GM21423 (cell line): ENCODE measurements at regions not wholly inside any gene's neighbourhood (a gene's known extent, or its start where the extent isn't known, plus 50 kb on each side); places are given as distances from the start of the nearest gene placed in this dataset.
A peak's percentile ranks its signal among the peaks of the same experiment; 100 is the strongest.
"Not testable (repeated sequence)": the region's sequence is repeated elsewhere in the genome, so short reads cannot be mapped to it uniquely, and the experiment has no call there.

Experiments
- ATAC-seq: cut with Tn5 transposase; IDR thresholded peaks from one replicate; pipeline ENCODE4 v1.9.1; 2021; ENCODE audit warnings: mild to moderate bottlenecking, moderate library complexity; ENCODE audit not compliant: unreplicated experiment

DNA sequence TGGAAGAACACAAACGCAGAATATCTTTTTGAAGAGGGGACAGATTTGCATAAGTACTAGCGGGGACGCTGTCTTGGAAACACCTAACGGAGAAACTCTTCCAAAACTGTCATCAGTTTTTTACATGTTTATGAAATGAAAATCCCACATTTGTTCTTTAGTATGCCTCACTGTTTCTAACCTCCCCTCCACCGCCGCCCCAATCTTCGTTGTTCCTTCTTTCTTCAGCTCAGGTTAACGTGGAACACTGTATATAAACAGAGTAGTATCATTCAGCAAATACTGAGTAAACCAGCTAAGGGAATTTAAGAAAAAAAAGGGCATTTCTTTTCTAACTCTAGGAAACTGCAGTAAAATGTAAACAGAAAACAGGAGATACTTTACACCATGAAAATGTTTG lies 2345.6 kb downstream of the PCDH7 start:
- no peak for ATAC-seq

DNA sequence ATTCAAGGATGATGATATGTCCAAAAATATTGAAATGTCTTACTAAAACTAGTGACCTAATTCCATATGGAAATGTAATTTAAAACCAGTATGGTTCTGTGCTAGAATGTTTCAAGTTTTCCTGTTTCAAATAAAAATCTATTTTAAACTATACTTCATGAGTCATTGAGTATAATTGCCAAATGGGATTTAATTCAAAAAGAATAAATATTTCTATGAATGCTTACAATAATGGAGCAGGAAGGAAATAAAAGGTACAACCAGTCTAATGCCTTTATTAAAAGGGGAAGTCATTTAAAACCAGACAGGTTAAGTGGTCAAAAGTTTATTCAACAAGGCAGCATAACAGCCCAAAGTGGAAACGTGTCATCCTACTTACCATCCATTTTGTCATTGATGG lies 2347.1 kb downstream of the PCDH7 start:
- ATAC-seq: no peak

DNA sequence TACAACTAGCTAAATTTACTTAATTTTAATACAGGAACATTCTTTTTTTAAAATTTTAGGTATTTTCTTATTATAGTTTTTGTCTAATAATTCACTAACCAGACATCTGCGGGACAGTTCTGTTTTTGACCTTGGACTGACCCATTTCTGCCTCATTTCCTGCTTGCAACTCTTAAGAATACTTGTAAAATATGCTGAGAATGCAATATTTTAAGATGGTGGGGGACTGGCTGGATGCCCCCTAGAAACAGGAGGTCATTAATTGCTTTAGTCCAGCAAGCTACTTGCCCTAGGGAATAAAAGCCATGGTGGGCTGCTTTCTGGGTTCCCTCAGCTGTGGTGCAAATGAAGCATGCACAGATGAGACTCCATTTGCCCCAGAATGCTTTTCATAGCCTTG lies 2348.4 kb downstream of the PCDH7 start:
- ATAC-seq: no peak

DNA sequence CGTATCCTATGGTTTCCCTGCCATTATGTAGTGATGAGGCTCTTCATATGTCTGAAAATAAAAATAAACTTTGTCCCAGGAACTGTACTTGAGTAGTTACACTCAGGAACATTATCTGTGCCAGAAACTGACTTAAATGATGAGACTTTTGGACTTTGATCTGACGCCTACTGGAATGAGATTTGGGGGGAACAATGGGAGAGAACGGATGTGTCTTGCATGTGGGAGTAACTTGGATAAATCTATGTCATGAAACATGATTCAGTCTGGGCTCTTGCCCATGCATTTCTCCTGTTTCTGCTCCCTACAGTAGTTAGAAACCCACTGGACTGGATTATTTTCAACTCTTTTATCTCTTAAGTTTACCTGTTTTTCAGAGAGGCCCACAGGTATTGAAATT lies 2351.4 kb downstream of the PCDH7 start:
- ATAC-seq: no peak

DNA sequence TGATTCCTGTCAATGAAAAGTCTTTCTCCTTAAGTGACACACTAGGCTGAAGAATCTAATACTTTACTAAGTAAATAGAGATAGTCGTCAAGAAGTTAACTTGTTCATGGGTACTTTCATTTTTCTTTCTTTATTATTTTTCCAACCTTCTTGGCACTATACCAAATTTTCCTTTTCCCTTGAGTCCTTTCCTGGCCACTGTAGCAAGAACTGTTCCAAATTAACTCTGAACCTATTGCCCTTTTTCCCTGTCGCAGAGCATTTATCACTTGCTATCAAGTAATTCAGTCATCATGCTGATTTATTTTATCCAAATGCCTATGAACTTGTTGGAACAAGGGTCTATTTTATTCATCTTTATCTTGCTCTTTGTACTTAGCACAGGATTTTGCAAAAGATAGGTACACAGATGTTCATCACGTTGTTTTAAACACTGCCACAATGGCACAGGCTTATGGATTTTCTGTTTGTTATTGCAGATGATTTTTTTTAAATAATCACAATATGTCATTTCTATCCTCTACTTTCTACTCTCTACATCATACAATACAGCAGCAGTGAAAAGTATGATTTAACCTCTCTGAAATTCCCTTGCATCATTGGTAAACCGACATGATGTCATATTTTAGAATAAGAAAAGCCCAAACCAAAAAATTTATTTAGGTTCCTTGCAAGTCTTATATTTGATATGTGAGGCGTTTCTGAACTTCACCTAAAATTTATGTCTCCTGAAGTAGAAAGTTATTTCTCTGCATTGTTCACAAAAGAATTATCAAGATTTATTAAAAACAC lies 2352.3 kb downstream of the PCDH7 start:
- no peak for ATAC-seq

DNA sequence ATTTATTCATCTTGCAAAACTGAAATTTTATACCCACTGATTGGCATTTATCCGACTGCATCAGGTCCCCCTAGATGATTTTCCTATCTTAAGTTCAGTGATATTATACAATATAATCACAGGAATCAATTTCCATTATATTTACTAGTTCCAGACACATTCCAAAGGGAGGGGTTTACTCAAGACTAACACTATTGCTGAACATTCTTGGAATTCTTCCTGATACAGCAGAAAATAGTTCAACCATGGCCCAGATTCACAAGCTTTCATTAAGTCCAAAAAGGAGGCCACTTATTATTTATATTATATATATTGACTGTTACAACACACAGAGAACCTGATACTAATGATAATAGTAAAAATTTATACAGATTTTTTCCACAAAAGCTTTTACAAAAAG lies 2353.6 kb downstream of the PCDH7 start:
- ATAC-seq: no peak

DNA sequence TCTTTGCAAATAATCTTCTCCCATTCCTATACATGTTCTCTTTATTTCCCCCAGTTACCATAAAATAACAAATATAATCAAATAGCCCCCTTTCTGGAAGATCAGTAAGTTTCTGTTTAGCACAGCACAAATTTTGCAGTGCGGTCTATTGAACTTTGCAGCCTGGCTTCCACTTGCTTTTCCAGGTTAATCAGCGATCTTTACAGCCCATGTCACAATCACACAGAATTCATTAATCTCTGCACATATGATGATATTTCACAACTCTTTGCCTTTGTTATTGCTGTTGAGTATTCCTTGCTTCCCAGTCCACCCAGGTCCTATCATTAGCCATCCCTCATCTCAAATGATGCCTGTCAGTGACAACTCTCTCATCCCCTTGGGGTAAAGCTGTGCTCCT lies 2358.0 kb downstream of the PCDH7 start:
- no peak for ATAC-seq

DNA sequence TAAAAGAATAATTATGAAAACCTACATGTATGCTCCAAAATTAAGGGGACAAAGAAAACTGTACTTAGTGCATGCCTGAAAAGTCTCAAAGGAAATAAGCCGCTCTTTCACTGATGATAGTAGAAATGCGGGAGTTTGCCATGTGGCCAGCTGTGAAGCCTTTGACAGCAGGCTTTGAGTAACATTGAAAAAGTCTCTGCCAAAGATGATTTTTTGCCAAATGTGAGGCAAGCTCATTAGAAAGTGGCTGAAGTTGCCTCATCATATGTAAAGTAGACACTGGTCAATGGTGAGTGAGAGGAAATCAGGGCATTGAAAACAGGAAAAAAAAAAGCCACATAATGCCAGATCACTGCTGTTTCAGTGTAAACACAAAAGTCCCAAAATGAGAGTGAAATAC lies 2360.1 kb downstream of the PCDH7 start:
- ATAC-seq: no peak

DNA sequence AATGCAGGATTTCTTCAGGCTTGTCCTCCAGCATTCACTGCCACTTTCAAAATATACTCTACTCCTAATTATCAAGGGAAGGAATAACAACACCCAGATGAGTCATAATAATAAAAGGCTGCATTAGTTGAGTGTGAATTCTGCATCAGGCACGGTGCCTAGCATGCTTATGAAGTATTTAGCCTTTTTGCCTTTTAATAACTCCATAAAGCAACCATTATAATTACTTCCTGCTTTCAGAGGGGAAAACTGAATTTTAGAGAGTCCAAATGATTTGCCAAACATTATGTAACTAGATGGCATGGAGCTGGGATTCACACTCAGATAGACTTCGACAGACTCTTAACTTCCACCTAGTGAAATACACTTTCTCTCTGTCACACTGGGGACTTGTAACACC lies 2365.5 kb downstream of the PCDH7 start:
- ATAC-seq: no peak

DNA sequence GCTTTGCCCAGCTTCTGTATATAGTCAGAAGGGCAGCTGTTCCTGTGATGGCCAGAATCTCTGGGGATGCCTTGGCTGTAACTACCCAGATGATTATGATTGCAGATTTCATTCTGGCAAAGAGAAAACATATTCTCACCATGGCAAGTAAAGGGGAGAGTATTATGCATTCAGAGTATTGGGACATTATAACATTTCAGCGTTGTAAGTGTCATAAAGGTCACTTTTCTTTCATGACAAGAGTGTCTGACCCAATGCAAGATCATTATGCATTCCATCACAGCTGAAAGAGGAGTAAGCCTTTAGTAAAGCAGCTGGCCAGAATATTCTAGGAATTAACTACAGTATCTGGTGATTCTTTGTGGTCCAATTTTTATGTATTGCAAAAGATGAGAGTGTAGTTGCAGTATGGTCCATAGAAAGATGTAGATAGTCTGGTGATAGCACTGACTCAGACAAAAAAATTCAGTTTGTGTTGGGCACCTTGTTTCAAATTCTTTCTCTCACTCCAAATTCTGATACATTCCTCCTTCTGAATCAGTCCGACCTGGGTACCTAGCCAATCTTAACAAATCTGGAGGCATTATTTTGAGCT lies 2366.3 kb downstream of the PCDH7 start:
- no peak for ATAC-seq

DNA sequence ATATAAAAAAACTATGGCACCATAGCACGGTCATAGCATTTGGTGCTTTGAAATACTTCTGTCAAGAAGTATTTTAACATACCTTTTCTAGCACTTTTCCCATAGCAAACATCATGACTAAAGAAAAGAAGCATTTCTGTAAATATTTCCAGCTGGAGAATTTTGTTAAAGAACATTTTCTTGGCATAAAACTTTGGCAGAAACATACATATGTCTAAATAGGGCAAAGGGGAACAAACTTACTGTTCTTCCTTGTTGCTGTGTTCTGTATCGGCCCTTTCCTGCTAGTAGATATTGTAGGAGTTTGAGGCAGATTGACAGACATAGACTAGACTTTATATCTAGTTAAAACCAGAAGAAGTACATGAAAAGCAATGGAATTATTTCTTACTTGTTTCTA lies 2368.5 kb downstream of the PCDH7 start:
- ATAC-seq: no peak

DNA sequence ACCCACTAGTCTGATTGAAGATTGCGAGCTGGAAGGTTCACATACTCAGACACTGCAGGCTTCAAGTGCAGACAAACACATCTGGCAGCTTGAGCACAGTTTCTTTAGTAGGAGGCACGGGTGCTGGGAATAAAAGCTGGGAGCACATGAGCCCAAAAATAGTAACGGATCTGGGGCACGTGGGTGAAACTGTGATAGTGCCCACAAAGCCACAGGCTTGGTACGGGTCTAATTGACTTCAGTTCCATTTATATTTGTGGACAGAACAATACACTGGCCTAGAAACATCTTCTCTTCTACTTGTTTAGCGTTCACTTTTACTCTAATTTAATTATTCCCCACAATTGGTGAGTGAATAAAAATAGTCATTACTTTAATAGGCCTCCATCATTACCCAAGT lies 2370.7 kb downstream of the PCDH7 start:
- ATAC-seq: no peak

DNA sequence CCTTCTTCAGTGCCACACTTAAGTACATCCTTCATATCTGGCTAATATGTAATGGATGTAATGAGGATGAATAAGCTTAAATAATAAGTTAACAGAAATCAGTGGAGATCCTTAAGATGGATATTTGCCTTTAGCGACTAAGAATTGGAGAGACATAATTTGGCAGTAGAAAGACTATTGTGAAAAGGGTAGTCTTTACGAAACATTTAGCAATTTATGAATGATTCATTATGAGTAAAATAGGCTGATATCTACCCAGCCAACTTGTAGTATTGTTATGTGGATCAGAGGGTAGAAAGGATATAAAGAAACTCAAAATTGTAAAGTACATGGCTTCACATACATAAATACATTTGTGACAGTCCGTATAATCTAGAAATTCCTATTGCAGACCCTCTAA lies 2371.8 kb downstream of the PCDH7 start:
- no peak for ATAC-seq

DNA sequence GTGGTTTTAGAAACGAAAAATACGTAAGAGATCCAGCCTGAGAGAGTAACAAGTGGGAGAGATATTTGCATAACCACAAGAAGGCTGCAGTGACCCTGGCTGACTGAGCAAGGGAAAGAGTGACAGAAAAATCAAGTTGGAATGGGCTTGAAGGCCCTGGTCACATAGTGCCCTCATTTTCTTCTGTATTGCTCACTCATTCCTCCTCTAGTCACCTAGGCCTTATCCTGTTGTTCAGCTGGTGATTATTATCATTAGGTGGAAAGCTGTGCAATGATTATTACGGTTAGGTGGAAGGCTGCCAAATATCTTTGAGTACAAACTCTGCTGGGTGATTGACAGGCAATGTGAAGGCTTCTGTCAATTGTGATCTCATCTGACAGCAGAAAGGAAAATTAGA lies 2384.1 kb downstream of the PCDH7 start:
- peak; percentile 81 for ATAC-seq

DNA sequence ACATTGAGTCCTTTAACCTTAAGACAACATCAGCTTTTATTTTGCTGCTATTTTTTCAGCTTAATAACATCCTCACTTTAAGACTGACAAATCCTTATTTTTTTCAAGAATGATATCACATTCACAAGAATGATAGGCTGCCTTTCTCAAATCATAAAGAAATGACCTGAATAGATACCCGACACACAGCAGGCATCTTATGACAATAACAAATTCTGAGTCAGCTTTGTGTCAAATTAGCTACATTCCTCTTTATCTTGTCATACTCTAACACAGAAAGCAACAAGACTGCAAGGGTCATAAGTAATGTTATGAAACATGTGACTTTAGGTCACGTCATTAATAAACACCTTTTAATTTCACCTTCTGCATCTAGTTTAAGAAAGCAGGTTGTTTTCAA lies 2387.6 kb downstream of the PCDH7 start:
- no peak for ATAC-seq

DNA sequence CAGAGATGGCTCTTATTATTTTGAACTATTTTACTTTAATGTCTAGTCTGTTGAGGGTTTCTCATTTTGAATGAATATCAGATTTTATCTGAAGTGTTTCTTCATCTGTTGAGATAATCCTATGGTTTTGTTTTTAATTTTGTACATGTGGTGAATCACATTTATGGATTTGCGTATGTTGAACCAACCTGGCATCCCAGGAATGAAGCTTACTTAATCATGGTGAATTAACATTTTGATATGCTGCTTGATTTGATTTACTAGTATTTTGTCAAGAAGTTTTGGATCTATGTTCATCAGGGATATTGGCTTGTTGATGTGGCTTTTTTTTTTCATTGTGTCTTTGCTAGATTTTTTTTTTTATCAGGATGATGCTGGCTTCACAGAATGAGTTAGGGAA lies 2390.9 kb downstream of the PCDH7 start:
- no peak for ATAC-seq

DNA sequence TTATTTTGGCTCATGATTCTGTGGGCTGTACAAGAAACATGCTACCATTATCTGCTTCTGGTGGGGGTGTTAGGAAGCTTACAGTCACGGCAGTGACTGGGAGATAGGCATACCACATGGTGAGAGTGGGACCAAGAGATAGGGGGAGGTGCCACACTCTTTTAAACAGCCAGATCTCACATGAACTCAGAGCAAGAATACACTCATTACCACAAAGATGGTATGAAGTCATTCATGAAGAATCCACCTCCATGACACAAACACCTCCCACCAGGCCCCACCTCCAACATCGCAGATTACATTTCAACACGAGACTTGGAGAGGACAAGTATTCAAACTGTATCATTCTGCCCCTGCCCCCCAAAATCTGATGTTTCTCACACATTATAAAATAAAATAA lies 2396.7 kb downstream of the PCDH7 start:
- ATAC-seq: no peak

DNA sequence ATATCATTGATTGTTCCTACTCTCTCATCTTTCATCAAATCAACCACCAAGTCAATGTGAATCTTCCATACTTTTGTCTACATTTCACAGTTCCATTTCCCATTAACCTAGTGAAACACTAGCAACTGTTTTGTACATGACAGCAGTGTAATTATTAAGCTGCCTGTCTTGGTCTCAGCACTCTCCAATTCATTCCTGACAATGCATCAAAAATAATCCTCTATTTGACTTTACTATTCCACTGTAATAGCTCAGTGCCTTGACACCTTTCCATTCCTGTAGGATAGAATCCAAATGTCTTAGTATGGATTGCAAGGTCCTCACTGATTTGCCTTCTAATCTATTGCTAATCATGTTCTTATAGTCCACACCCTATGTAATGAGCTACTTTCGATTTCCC lies 2405.8 kb downstream of the PCDH7 start:
- no peak for ATAC-seq

DNA sequence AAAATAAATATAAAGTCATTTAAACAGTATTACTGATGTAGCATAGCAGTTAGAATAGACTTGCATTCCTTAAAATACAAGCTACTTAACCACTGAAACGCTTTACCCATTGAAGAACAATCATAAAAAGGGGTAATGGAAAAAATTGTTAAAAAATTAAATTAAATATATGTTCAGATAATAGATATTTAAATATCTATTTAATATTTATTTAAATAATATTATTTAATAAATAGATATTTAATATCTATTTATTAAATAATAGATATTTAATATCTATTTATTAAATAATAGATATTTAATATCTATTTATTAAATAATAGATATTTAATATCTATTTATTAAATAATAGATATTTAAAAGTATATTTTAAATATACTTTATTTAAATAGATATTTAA lies 2410.5 kb downstream of the PCDH7 start:
- not testable (repeated sequence) for ATAC-seq

DNA sequence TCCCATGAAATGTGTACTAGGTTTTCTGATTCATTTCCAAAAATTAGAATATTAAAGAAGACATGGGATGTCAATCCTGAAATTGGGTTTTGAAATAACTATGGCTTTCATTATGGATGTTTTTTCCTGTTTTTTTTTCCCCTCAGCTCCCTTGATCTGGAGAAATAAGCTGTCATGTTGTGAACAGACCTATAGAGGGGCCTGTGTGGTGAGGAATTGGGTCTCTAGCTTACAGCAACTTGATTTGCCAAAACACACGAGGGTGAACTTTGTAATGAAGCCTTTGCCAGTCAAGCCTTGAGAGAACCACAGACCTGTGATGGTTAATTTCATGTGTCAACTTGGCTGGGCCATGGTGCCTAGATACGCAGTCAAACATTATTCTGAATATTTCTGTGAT lies 2413.6 kb downstream of the PCDH7 start:
- ATAC-seq: no peak

DNA sequence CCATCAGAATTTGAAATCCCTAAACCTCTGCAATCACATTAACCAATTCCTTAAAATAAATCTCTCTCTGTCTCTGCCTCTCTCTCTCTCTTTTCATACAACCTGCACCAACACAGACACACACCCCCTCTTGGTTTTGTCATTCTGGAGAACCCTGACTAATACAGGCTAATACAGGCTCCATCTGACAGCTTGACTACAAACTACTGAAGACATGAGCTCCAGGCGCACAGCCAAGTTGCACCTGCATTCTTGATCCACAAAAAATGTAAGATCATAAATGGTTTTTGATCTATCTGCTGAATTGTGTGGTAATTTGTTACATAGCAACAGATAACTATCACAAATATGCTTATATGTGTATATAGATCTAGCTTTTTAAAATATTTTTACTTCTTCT lies 2414.2 kb downstream of the PCDH7 start:
- no peak for ATAC-seq

DNA sequence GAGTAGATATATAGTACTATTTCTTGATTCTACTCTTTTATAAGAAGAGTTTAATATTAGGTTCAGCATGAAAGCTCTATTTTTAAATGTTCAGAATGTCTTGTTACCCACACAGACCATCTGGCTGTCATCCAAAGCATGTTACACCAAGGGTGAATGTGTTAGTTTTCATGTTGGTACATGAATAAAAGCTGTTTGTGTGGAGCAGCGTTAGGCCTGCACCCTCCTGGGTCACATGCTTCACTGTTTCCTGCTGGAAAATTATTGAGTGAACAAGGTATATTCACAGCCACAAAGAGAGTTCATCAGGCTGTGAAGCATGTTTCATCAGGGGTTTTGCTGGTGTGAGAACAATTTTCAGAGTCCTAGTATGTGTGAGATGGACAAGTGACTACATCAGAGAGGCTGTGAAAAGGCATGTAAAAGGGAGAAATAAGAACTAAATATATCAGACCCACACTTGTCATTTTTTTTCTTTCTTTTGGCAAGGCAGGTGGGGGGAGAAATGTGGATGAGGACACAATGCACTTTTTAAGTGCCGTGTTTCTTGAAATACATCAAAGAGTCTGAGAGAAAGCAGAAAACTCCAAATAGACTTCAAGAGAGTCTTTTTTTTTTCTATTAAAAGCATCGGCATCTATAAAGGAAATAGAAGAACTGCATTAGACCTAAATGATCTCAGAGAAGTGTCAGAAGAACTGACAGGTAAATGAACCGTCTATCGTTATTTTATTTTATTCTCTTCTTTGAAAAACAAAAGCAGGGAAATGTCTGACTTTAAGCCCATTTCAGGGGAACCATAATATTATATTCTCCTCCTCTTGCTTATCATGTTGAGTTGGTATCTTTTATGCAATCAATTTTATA lies 2429.7 kb downstream of the PCDH7 start:
- no peak for ATAC-seq
